ENCODE measurements at regions not wholly inside any gene's neighbourhood (a gene's known extent, or its start where the extent isn't known, plus 50 kb on each side); places are given as distances from the start of the nearest gene placed in this dataset.

DNA sequence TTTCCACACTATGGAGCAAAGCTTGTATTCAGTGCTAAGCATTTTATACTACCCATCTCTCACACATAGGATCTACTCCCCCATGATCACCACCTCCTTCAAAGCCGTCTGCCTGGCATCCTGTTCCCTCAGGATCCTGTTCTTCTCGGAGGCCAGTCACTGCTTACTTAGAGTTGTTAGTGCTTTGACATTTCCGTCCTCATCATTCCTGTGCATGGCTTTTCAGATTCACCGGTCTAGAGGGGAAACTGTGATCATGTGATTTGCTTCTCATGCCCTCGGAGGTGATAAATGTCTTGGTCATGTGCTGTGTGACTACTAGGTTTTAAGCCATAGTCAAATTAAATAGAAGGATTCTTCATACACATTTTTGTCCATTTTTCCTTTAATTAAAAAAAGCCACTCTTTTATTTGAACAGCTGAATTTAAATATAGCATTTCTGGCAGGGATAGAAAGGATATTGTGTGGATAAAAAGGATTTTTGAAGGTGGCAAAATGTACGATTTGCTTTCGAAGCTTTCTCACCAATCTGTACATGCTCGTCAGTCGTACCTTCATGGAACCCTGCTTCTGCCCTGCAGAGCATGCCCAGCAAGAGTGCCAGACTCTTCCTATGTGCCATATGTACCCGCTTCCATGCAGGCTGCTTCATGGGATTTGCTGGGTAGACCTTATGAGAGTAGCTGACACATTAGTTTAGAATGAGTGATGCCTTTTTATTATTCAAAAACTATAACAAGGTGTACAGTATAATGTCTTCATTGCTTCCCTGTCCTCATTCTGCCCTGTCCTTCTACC lies 53.3 kb downstream of the BMAL2 start:
- no peak for TF ChIP-seq POLR2A (IDR thresholded peaks at IDR 0.05)
- TF ChIP-seq, protein P1, sequence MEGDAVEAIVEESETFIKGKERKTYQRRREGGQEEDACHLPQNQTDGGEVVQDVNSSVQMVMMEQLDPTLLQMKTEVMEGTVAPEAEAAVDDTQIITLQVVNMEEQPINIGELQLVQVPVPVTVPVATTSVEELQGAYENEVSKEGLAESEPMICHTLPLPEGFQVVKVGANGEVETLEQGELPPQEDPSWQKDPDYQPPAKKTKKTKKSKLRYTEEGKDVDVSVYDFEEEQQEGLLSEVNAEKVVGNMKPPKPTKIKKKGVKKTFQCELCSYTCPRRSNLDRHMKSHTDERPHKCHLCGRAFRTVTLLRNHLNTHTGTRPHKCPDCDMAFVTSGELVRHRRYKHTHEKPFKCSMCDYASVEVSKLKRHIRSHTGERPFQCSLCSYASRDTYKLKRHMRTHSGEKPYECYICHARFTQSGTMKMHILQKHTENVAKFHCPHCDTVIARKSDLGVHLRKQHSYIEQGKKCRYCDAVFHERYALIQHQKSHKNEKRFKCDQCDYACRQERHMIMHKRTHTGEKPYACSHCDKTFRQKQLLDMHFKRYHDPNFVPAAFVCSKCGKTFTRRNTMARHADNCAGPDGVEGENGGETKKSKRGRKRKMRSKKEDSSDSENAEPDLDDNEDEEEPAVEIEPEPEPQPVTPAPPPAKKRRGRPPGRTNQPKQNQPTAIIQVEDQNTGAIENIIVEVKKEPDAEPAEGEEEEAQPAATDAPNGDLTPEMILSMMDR (IDR thresholded peaks at IDR 0.05), result no peak
